ENCODE measurements at regions not wholly inside any gene's neighbourhood (a gene's known extent, or its start where the extent isn't known, plus 50 kb on each side); places are given as distances from the start of the nearest gene placed in this dataset.

- Histone ChIP-seq H3K27ac (no peak overlapping the region), H3K4me3 (no peak overlapping the region), H3K27me3 (no peaks in the 10 kb centered on the region), H3K4me1 (no peaks in the 10 kb centered on the region), H3K36me3 (no peaks in the 10 kb centered on the region), H3K9me3 (no peaks in the 10 kb centered on the region)
- intact Hi-C loops (cut with DNase I; ENCODE audit: low total_unique reads), result no loop called here
- DNase-seq (ENCODE audit: low spot score in 2 of 2), result no peak
- TF ChIP-seq CTCF (IDR thresholded peaks at IDR 0.05), result no peak
- TF ChIP-seq POLR2AphosphoS5 (IDR thresholded peaks at IDR 0.05), result no peak
- no peak for TF ChIP-seq POLR2A (IDR thresholded peaks at IDR 0.05)
These were observed 1629.0 kb downstream of the ARAP2 start for GRCh38 chr4:34615315-34615714.

GRCh38 chr4:34619531-34620162 is 1624.7 kb downstream of the ARAP2 start:
- Histone ChIP-seq H3K27me3 (no peaks in the 10 kb centered on the region), H3K4me3 (no peak overlapping the region), H3K36me3 (no peaks in the 10 kb centered on the region), H3K9me3 (no peaks in the 10 kb centered on the region), H3K27ac (no peak overlapping the region), H3K4me1 (no peaks in the 10 kb centered on the region)
- TF ChIP-seq CTCF (IDR thresholded peaks at IDR 0.05) (no peak), POLR2AphosphoS5 (IDR thresholded peaks at IDR 0.05) (no peak), POLR2A (IDR thresholded peaks at IDR 0.05) (no peak)
- DNase-seq (ENCODE audit: low spot score in 2 of 2), result no peak
- intact Hi-C loops (cut with DNase I; ENCODE audit: low total_unique reads), result no loop called here

- intact Hi-C loops (cut with DNase I; ENCODE audit: low total_unique reads), result no loop called here
- no peaks in the 10 kb centered on the region for H3K4me1 ChIP-seq
- no peak for DNase-seq (ENCODE audit: low spot score in 2 of 2)
- TF ChIP-seq POLR2A (IDR thresholded peaks at IDR 0.05), result no peak
- no peak for TF ChIP-seq POLR2AphosphoS5 (IDR thresholded peaks at IDR 0.05)
- no peaks in the 10 kb centered on the region for H3K27me3 ChIP-seq
- peaks cover 0 to 8% of the 10 kb centered on the region in 2 donors for H3K9me3 ChIP-seq
- no peak overlapping the region for H3K4me3 ChIP-seq
- no peak overlapping the region for H3K27ac ChIP-seq
- H3K36me3 ChIP-seq, result no peaks in the 10 kb centered on the region
These were observed 1615.8 kb downstream of the ARAP2 start for GRCh38 chr4:34628471-34628870.

GRCh38 chr4:34629451-34629850 is 1614.9 kb downstream of the ARAP2 start:
- TF ChIP-seq POLR2AphosphoS5 (IDR thresholded peaks at IDR 0.05) (no peak), CTCF (IDR thresholded peaks at IDR 0.05) (no peak)
- intact Hi-C loops (cut with DNase I; ENCODE audit: low total_unique reads), result no loop called here
- peaks cover 0 to 8% of the 10 kb centered on the region in 2 donors for H3K9me3 ChIP-seq

GRCh38 chr4:34633241-34633640 is 1611.1 kb downstream of the ARAP2 start:
- no peak for TF ChIP-seq POLR2A (IDR thresholded peaks at IDR 0.05)
- no peak for TF ChIP-seq POLR2AphosphoS5 (IDR thresholded peaks at IDR 0.05)
- TF ChIP-seq CTCF (IDR thresholded peaks at IDR 0.05), result no peak

More at GRCh38 chr4:34629451-34629850, 1614.9 kb downstream of the ARAP2 start:
- Histone ChIP-seq H3K27ac (no peak overlapping the region), H3K36me3 (no peaks in the 10 kb centered on the region), H3K4me3 (no peak overlapping the region), H3K27me3 (no peaks in the 10 kb centered on the region), H3K4me1 (no peaks in the 10 kb centered on the region)
- DNase-seq (ENCODE audit: low spot score in 2 of 2), result no peak

More at GRCh38 chr4:34633241-34633640, 1611.1 kb downstream of the ARAP2 start:
- Histone ChIP-seq H3K4me3 (no peak overlapping the region), H3K36me3 (no peaks in the 10 kb centered on the region), H3K27ac (no peak overlapping the region), H3K9me3 (peaks cover 0 to 8% of the 10 kb centered on the region in 2 donors), H3K4me1 (no peaks in the 10 kb centered on the region), H3K27me3 (no peaks in the 10 kb centered on the region)
- no peak for DNase-seq (ENCODE audit: low spot score in 2 of 2)
- intact Hi-C loops (cut with DNase I; ENCODE audit: low total_unique reads), result no loop called here
